D341Med (cell line): ENCODE measurements at regions not wholly inside any gene's neighbourhood (a gene's known extent, or its start where the extent isn't known, plus 50 kb on each side); places are given as distances from the start of the nearest gene placed in this dataset.
"Not testable (repeated sequence)": the region's sequence is repeated elsewhere in the genome, so short reads cannot be mapped to it uniquely, and the experiment has no call there.

Experiments used
- DNase-seq: peaks from one replicate; pipeline ENCODE4 v3.0.0; 2012; ENCODE audit warnings: low spot score

GRCh38 chr2:20130821-20131645, 79.6 kb upstream of the LAPTM4A start:
- DNase-seq = no peak

DNA sequence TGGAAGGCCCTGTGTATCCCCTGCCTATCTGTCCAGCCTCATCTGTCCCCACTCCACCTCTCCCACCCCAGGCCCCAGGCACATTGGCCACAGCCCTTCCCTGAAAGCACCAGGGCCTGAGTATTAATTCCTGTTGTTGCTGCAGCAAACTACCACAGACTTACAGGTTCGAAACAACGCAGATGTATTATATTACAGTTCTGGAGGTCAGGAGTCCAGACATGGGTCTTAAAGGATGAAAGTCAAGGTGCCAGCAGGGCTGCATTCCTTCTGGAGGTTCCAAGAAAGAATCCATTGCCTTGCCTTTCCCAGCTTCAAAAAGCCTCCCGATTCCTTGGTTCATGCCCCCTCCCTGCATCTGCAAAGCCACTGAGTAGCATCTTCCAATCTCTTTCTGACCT, 78.7 kb upstream of the LAPTM4A start:
- DNase-seq = no peak

DNA sequence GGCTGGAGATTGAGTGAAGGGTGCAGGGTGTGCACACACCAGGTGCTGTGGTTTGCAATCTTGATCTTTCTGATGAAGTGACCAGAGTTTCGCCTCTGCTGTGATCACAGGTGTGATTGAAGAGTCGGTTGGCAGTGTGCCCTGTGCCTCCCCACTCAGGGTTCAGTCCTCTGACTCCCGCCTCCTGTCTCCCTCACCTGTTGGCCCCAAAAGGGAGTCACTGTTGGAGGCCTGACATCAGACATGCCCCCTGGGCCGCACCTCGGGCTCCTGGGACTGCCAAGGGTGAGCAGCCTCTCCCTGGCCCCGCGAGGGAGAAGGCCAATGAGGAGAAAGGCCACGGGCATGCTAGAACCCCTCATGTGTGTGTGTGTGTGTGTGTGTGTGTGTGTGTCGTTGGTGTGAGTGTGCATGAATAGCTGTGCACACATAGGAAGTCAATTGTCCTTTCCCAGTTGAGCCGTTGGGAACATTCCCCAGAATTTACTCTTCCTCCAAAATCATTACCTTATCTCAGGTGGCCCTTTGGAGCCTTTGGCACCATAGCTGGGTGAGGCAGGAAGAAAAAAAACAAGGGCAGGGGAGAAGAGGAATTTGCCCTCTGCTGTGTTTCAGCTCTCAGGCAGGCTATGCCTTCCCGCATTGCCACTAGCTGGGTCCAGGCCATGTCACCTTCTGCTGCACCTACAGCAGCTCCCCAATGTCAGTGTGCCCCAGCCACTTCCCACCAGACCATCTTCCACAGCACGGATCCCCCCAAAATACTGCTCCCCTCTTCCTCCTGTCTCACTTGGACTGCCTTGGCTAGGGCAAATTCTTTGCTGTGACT, 78.1 kb upstream of the LAPTM4A start:
- DNase-seq = no peak

- no peak for DNase-seq
Observed at GRCh38 chr2:20128506-20129330, 77.3 kb upstream of the LAPTM4A start.

DNA sequence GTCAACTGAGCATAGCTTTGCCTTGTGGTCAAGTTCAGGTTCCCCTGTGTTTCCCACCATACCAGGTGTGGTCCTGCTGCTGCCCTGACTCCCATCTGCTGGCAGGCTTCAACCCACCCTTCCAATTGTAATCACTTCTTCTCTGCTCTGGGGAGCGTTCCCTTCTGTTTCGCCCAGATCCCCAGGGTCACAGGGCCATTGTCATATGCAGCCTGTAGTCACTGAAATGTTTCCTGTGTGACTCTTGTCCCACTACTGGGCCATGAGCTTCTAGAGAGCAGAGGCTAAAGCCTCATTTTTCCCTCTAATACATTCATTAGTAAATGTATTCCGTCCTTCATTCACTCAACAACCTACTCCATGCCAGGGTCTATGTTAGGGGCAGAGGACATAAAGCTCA, 75.0 kb upstream of the LAPTM4A start:
- no peak for DNase-seq

GRCh38 chr2:20126040-20126439, 74.6 kb upstream of the LAPTM4A start:
- no peak for DNase-seq

GRCh38 chr2:20125616-20126015, 74.2 kb upstream of the LAPTM4A start:
- no peak for DNase-seq

DNA sequence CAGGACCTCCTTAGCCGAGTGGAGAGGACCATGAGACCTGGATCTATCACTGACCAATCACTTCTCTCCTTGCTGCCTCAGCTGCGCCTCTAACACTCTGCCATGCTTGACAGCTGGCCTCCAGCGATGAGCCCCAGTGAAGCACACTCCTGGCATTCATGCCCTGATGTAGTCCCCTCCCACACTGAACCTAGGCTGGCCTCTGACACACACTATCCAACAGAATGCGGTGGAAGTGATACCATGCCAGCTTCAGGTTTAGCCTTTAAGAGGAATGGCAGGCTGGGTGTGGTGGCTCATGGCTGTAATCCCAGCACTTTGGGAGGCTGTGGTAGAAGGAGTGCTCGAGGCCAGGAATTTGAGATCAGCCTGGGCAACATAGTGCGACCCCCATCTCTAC, 73.7 kb upstream of the LAPTM4A start:
- DNase-seq = no peak

- no peak for DNase-seq
Observed at GRCh38 chr2:20123871-20124594, 72.6 kb upstream of the LAPTM4A start.

- no peak for DNase-seq
Observed at GRCh38 chr2:20122864-20123263, 71.4 kb upstream of the LAPTM4A start.

DNA sequence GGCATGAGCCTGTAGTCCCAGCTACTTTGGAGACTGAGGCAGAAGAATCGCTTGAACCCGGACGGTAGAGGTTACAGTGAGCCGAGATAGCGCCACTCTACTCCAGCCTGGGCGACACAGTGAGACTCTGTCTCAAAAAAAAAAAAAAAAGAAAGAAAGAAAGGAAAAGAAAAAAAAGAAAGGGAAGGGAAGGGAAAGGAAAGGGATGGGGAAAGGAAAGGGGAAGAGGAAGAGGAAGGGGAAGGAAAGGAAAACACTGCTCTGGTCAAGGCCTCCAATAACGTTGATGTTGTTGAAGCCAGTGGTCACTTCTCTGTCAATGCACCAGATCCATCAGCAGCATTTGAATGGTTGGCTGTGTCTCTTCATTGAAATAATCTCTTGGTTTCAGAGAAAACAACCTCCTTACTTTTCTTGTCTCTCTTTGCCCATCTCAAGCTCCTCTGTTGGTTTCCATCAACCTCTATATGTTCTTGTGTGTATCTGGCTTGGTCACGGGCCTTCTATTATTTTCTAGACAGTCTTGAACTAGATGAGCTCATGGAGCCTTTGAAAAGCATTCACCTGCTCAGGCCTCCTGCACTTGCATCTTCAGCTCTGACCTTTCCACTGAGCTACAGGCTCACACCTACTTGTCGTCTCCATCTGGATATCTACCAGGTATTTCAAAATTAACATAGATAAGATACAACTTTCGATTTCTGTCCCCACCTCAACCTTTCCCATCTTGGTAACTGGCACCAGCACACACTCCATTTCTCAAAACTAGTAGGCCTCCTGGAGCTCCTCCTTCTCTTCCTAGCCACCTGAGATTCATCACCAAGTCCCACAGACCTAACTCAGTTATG, 69.4 kb upstream of the LAPTM4A start:
- no peak for DNase-seq

DNA sequence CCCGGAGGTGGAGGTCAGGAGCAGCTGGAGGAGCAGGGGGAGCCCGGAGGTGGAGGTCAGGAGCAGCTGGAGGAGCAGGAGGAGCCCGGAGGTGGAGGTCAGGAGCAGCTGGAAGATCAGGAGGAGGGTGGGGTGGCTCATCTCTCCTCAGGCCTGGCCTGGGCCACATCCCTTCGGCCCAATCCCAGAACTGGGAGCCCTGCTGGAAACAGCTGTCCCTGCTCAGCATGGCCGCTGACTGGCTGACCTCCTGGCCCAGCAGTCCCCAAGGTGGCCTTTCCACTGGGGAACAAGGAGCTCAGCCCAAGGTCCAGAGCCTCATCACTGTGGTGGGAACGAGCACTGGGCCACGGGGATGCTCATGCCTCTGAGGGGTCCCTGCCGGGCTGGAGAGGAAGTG, 66.6 kb upstream of the LAPTM4A start:
- DNase-seq = no peak

GRCh38 chr2:20115902-20116301, 64.5 kb upstream of the LAPTM4A start:
- DNase-seq = no peak

DNA sequence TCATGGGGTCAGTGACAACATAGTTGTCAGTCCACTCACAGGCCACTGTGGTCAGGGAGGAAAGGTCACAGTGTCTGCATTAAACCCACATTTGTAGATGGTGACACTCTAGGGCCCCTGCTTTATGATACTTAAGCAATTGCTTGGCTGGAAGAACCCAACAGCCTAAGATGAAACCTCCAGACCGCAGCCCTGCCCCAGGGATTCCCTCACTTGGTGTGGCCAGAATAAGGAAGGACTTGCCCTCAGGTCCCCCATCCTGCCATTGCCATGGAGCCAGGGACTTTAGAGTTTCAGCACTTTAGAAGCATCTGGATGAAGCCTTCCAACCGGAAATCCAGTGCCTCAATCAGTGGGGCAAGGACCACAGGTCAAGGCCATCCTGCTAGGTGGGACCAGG, 63.9 kb upstream of the LAPTM4A start:
- no peak for DNase-seq

DNA sequence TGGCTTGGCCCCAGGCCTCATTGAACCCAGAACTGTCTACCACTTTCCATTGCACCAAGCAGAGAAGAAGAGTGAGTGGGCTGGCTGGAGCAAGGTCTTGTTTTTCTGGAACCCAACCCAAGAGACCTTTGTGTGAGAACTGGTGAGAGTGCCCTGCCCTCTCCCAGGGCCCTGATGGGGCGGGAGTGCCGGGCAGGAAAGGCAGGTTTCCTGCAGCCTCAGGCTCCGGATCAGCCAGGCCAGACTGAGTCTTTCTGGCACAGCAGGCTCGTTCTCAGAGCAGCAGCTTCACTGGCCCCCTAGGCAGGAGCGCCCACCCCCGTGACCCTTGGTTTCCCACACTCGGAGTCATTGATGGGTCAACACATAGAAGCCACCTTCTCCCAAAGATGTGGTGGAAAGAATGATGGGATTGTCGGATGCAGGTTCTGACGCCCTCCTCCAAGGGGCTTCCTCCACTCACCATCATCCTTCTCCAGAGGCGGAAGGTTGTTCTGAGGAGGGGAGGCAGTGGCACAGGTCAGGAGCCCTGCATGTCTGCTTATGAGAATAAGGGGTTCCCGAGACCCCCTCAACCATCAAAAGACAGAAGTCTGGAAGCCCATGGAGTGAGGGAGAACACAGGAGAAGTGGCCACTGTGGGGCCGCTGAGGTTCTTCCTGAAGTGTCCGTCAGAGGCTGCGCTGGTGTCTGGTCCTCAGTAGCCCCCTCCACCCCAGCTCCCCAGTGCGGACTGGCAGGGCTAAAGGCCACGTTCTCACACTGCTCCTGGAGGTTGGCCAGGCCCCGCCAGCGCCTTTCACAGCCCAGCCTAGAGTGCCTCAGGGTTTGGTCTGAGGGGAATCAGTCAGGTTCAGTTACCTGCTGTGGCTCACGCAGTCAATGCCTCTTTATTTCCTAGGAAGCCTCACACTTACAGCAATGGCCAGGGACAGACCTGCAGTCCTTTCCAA, 62.8 kb upstream of the LAPTM4A start:
- DNase-seq = no peak

DNA sequence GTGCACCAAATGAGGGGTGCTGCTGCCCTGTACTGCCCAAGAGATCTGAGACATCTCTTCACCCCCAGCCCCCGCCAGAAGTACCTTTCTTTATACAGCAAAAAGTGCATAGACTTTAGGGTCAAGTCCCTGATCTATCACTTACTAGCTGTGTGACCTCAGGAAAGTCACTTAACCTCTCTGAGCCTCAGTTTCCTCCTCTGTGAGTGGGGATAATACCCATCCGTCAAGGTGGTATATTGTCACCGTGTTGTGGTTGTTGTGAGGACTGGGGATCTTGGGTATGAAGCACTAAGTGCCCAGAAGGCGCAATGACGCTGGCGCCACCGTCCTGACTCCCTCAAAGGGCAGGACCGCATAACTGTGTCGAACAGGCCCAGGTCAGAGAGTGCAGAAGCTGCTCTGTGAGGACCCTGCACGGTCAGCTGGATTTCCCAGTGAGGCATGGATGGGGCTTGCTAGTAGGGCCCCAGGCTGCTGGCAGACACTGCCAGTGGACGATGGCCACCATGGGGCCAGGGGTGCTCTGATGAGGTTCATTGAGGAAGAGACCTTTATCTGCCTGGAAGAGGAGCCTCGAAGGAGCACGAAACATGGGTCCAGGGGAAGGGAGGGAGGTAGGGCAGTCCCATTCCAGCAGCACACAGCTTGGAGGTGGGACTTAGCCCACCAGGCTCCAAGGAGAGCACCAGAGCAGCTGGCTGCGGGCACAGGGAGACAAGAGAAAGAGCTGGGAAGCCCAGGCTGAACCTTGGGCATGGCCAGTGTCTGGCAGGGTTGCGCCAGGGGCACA, 61.8 kb upstream of the LAPTM4A start:
- DNase-seq = no peak

DNA sequence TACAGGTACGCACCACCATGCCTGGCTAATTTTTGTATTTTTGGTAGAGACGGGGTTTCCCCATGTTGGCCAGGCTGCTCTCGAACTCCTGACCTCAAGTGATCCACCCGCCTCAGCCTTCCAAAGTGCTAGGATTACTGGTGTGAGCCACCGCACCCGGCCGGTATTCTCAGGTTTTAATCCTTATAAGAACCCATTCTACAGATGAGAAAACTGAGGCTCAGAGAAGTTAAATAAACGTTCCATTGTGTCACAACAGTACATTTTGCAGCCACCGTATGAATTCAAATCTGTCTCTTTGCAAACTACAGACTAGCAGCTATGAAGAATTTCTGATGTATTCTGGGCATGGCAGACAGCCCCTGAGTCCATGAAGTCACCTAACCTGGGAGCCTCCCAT, 60.9 kb upstream of the LAPTM4A start:
- not testable (repeated sequence) for DNase-seq

DNA sequence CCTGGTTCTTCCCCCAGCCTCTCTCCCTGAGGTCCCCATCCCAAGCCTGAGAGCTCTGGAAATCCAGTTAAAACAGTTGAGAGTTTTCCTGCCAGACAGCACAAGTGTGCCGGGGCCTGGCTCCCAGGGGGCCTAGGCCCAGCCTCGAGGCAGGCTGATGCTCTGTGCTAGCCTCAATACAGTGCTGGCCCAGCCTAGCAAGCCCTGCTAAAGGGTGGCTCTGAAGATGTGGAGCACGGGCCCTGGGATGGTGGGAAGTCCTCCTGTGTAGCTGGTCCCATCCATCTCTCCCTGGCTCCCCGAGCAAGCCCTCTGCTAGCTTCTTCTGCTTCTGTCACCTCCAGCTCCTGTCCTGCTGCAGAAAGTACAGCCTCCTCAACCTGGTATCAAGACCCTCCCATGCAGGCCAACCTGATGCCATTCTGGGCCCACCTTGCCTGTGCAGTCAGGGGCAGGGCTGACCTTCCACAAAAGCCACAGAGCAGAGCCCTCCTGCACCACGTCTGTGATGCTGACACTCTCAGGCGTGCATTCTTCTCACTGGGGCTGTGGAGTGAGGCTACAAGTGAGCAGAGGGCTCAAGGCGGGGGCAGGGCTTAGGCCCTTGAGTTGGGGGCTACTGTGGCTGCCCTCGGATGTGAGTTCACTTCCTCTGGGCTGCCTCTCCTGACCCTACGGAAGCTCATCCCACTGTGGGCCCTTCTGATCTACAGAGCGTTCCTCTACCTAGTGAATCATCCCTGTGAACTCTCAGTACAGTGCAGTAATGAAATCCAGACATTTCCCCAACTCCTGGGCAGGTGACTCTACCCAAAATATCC, 60.1 kb upstream of the LAPTM4A start:
- DNase-seq = no peak
